Transverse colon (tissue), 3 donors: ENCODE measurements at regions not wholly inside any gene's neighbourhood (a gene's known extent, or its start where the extent isn't known, plus 50 kb on each side); places are given as distances from the start of the nearest gene placed in this dataset.

Experiments used
- CTCF ChIP-seq, 5 experiments: fragments of 200-600 bp in 3 of 5; fragments of 450-650 bp in 2 of 5; sonication (generic) in 3 of 5; IDR thresholded peaks; 1 replicate in 2 of 5; 2 replicates in 3 of 5; pipeline ENCODE4 v1.5.1; 2016 to 2017; ENCODE audit warnings: antibody characterized with exemption in 5 of 5, inconsistent platforms in 3 of 5, mild to moderate bottlenecking in 2 of 5, moderate library complexity in 1 of 5
- EP300 ChIP-seq: sonication (generic); formaldehyde crosslinking; IDR thresholded peaks from one replicate; pipeline ENCODE4 v1.6.1; 2017; ENCODE audit warnings: antibody characterized with exemption, low read depth

DNA sequence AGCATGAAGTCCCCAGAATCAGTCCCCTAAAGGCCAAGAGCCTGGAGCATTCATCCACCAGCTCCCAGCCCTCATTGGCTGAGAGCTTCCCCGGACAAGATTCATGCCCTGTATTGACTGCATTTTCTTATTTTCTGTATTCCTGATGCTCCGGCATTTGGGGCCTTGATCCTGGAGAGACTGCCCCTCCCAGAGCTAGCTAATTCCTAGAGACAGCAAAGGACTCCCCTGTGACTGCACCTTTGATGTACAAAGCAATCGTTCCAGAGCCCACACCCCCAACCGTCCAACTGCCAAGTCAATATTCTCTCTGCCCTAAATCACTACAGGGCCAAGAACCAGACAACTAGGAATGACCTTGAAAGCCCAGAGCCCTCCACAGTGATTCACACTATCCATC, 93.4 kb upstream of the CDH5 start:
- TF ChIP-seq EP300: no peak
- TF ChIP-seq CTCF (IDR thresholded peaks at IDR 0.05): no peak
